Stimulated activated CD8-positive, alpha-beta memory T cell treated with anti-CD3 and anti-CD28 coated beads, Interleukin-15, amount 100 ng/mL, for 48 hours (primary cell): ENCODE measurements at regions not wholly inside any gene's neighbourhood (a gene's known extent, or its start where the extent isn't known, plus 50 kb on each side); places are given as distances from the start of the nearest gene placed in this dataset.

ENCODE experiments used
- DNase-seq, 2 donors: peaks; one replicate each; pipeline ENCODE4 v3.0.0-alpha.2; 2020; ENCODE audit warnings: low read depth in 2 of 2

DNA sequence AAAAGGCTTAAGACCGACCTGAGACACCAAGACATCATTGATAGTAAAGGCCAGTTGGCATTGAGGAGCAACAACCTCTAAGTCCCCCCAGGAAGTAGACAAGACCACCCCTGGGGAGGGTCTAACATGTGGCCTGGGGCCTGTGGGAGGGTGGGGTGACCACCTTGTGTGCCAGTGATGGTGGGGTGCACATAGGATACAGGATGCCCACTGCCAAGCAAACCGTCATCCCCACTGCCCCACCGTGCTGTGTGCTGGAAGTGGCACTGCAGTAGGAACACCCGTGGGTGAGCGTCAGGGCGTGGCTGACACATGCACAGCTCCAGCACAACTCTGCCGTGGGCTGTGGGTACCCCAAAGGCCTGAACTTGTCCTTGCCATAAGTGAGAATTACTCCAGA lies 84.3 kb upstream of the LGALSL start:
- no peak for DNase-seq

DNA sequence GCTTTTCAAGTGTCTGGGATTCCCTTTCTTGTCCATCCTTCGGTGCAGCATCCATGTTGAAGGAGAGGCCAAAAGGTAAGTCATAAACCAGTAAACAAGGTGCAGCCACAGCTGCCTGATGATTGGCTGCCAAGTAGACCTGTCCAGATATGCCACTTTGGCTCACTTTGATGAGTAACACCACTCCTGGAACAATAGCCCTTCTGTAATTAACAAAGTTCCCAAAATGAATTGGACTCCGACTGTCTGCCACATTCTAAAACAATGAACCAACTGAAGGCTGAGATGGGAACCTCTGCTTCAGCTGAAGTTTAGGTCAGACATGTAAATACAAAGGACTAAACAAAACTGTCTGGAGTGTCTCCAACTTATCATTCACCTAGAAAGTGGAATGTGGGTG lies 82.2 kb upstream of the LGALSL start:
- no peak for DNase-seq

DNA sequence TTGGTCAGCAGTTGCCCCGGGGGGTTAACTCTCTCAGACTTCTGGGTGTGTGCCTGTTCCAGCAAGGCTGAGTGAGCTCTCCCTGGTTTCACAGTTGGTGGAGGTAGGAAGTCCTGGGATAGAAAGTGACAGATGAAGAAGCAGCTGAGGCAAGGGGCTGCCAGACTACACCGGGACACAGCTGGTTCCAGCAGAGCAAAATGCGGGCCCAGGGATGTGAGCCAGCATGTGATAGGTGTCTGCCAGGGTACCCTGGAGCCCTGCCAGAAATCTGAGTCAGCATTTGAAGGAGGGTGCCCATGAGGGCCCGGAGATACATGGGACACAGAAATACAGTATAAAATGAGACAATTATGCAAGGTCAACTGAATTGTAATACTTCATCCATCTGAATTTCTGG lies 79.3 kb upstream of the LGALSL start:
- DNase-seq = no peak

DNA sequence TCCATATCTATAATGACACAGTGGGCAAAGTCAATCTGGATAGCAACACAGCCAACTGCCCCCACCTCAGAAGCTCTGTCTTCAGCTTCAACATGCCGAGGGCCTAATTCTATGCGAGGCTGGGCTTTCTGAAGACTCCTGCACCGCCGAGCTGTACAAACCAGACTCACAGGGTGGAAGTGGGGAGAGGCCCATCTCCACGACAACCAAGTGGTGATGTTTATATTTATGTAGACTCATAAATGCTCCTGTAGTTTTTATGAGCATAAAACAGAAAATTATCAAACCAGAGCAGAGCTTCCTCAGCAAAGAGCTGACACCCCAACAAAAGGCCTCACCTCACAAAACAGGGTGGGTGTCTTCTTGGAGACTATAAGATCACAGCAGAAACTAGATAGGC lies 77.0 kb upstream of the LGALSL start:
- DNase-seq = no peak

DNA sequence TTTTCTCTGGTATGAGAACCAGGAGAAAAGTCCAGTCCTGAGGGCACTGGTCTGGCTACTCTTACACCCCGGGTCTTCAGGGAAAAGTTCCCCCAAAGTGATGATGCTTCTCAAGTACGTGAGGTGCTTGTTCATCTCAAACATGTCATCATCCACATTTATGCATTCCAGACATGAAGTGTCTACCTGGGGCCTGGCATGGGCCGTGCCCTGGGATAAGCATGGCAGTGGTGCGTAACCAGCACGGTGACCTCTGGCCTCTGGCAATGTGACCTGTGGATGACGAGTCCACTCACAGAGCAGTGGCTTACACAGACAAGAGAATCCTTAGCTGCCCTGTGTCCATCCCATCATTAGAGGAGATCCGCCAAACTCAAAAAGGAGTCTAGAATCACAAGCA lies 74.8 kb upstream of the LGALSL start:
- no peak for DNase-seq

DNA sequence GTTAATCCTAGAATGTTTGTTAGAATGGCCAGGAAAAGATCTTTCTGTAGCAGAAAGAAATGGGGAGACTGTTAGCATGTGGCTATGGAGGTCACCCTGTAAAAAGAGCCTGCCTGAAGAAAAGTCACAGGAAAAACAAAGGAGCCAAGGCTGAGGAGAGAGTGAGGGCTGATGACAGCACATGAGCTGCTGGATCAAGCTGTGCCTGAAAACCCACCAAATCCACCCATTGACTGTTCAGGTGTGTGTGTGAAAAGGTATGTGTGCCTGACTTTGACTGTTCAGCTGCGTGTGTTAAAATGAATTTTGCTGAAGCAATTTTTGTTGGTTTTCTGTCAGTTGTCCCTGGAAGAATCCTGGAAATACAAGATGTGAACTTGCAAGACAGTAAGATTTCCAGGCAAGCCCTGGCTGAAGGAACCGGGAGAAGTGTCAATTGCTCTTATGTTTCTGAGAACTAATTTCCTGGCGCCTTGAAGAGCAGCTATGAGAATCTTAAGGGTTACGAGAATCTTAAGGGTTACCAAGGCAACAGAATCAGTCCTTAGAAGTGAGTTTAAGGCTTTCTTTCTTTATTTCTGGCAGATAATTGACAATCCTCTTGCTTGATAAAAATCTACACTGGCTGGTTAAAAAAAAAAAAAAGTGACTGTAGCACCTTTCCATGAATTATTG lies 73.0 kb upstream of the LGALSL start:
- DNase-seq = no peak

DNA sequence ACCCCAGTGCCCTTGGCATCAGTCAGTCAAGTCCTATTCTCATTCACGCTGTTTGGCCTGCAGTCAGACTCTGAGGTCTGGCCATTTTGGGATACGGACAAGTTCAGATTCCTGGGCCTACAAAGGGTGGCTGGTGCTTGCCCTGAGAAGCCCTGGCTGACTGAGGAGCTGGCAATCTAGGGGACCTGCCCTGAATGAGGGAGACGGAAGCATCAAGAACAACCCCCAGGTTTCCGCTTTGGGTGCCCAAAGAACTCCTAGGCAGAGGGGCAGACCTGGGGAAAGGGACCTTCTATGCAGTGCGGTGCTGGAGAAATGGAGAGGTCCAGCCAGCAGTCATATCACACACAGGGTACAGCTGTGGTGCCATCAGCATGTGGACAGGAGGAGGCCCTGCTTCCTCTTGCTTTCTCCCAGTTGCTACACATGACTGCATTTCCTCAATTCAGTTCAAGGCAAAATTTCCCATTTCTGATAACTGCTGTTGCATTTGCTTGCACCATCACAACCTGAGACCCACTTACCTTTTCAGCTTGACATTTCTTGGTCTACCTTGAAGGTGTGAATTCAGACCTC lies 70.9 kb upstream of the LGALSL start:
- no peak for DNase-seq

DNA sequence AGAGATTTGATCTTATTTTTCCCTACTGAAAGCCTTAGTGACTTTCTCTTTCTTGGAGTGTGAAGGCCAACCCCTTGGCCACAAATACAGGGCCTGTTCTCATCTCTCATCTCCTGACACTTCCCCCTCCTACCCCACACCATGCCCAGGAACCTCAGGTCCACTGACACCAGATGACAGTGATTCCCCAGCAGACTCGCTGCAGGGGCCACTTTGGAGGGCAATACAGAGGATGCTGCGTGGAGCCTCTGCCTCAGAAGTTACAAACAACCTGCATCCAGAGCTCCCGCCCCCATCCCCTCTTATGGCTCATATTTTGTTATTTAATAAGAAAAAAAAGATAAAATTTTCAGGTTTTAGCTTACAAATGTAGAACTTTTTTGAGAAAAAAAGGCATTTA lies 70.1 kb upstream of the LGALSL start:
- no peak for DNase-seq

DNA sequence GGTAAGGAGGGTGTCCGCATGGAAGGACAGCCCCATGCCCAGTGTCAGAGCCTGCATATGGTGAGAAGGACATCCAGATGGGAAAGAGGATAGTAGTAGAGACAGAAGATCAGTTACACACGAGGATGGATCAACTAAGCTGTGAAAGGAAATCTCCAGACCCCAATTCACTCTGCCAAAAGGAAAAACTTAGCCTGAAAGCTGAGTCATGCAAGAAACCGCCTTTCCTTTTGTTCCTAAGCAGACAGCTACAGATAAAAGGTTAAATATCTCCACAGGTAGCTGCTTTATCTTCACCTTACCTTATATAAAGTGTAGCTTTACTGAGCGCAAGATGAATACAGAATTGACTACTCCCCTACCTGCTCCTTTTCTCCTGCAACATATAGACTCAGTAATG lies 67.3 kb upstream of the LGALSL start:
- no peak for DNase-seq

DNA sequence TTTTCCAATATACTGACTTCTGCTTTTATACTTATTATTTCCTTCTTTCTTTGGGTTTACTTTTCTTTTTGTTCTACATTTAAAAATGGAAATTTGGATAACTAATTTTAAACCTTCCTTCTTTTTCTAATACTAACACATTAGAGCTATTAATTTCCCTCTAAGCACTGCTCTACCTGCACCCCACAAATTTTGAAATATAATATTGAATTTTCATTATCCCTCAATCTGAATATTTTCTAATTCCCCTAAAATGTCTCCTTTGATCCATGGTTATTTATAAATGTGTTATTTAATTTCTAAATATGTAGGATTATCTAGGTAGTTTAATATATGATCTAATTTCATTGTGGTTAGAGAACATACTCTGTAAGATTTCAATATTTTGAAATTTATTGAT lies 63.4 kb upstream of the LGALSL start:
- no peak for DNase-seq

DNA sequence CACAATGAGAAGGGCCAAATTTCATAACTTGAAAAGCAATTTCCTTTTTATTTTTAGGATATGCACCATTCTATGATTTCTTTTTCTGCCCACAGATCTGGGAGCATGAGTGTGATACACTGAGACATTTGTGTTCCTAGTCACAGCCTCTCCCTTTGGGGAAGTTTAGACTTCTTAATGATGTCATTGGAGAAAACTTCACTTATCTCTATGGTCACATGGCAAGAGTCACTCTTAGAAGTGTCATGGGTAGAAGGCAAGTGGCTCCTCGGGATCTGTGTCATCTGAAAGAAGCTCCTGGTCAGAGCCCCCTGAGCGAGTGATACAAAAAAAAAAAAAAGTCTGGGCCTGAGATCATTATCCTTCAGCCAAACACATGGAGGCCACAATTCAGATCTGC lies 62.5 kb upstream of the LGALSL start:
- no peak for DNase-seq

DNA sequence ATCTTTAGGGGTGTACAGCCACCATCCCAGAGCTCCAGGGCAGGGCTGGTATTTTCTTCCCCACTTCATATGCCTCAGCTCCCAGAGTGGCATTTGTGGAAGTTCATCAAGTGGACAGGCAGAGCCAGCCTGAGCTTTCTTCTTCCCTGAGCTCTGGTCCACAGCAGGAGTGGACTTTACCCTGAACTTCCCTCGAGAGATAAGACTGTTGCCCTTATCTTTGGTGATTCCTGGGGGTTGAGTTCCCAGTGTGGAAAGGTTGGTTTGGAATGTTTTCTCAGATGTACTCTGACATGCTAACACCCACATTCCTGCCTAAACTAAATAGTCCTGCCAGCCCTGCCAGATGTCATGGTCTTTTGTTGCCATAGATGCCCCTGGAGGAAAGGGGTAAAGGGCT lies 62.0 kb upstream of the LGALSL start:
- DNase-seq = no peak

DNA sequence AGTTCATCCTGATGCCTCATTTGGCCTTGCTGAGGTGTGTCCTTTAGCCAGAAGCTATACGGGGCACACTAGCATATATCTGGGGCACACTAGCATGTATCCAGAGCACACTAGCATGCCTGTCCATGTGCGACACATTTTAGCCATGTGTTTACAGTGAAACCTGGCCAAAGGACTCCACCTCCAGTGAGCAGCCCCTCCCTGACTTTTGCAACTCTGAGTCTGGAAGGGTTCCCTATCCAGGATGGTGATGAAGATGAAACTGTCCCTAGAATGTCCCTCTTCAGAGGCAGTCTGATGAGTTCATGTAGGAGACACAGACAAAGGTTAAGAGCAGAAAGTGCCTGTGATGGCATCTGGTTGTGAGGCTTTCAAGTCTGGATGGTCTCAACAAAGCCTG lies 61.4 kb upstream of the LGALSL start:
- no peak for DNase-seq

DNA sequence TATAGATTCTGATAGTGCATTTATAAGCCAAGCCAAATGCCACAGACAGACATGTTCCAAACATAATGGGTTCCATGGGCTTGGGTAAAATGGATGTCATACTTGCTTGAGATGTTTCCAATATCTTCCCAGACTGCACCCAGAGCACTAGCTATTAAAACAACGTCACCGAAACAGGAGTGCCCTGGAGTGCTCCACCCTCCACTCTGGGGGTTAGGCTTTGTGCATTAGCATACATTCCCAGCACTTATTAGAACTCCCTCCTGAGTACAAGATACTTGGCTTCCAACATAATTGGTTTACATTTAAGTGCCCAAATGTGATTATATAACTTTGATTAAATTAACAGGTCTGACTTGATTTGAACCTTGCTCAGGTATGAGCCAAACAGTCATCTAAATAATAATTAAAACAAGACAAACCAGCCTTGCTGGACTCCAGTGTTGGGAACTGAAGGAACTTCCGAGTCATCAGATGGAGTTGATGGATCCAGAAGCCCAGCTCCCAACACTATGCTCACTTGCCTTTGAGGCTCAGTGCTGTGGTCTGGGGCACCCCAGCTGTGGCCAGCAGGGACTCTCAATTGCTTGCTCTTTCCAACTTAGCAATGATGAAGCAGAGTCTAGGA lies 60.5 kb upstream of the LGALSL start:
- no peak for DNase-seq

DNA sequence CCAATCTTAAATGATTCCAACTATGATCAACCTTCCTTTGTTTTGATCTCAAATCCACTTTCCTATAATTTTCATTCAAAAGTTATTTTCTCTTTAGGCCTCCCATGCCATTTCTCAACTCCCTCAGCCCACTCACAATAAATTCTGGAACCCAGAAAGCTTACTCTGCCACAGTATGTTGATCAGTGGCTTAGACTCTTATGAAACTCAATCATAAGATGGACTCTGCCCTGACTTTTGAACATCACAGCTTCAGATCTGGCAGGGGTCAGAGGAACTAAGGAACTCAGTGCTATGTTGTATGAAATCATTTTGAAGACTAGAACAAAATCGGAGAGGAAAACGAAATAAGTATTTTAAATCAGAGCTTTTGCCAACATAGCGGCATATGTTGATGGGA lies 59.8 kb upstream of the LGALSL start:
- no peak for DNase-seq

DNA sequence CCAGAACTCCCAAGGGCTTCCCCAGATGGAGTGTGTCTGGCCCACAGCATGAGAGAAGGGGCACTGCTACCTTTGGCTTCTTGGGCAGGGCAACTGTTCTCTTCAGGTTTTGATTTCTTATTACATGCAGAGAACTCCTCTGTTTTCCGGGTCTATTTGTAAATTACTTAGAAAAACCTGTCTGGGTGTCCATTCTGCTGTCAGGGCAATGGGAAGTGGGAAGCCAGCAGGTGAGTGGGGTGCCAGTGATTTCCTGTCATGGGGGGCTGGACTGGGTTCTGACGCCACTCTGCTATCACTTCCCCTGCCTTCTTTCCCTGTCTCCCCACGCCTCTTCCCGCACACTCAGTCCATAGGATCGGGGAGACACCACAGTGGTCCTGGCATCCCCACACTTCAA lies 58.0 kb upstream of the LGALSL start:
- DNase-seq = no peak

DNA sequence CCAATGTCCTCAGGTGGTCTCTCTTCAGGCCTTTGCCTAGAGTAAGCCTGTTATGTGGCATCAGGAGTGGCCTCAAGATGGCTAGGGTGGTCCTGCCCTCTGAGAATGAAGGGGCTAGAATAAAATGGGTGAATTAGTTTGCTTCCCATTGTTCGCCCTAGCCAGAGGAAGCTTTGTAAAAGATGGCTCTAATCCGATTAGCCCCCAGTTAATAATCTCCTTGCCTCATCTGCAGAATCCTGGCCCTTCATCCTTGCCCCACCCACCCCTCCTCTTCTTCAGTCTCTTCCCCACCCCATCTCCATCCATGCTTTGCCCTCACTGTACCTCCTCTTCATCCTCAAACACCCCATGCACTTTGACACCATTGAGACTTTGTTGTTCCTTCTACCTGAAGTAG lies 57.4 kb upstream of the LGALSL start:
- no peak for DNase-seq

DNA sequence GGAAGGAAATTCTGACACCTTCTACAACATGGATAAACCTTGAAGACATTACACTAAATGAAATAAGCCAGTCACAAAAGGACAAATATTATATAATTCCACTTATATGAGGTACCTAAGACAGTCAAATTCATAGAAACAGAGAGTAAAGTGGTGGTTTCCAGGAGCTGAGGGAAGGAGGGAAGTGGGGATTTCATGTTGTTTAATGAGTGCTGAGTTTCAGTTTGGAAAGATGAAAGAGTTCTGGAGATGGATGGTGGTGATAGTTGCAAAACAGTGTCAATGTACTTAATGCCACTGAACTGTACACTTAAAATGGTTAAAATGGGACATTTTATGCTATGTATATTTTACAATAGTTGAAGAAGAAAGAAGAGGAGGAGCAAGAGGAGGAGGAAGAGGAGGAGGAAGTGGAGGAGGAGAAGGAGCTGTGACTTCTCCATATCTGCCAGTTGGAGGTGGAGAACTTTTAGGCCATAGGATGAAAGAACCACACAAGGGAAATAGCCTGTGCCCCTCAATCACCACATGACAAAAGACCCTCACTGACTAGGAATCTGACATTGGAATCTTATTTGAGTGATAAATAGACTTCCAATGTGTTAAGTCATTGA lies 55.3 kb upstream of the LGALSL start:
- no peak for DNase-seq

DNA sequence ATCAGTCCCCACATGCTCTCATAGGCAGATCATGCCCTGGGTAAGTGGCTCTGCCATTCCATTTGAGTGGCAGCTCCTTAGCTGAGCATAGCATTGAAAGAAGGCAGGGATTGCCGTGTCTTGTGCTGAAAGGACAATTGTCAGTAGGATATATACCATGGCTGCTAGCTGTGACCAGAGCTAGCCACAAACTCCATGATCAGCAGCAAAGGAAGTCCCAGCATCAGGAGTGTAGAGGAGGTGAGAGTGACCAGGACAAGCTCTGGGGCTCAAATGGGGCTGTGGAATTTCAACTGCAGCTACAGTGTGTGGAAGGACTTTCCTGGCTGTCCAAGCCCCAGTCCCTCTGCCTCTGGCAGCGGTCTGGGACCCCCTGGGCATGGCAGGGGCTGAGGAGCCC lies 54.4 kb upstream of the LGALSL start:
- DNase-seq = no peak

DNA sequence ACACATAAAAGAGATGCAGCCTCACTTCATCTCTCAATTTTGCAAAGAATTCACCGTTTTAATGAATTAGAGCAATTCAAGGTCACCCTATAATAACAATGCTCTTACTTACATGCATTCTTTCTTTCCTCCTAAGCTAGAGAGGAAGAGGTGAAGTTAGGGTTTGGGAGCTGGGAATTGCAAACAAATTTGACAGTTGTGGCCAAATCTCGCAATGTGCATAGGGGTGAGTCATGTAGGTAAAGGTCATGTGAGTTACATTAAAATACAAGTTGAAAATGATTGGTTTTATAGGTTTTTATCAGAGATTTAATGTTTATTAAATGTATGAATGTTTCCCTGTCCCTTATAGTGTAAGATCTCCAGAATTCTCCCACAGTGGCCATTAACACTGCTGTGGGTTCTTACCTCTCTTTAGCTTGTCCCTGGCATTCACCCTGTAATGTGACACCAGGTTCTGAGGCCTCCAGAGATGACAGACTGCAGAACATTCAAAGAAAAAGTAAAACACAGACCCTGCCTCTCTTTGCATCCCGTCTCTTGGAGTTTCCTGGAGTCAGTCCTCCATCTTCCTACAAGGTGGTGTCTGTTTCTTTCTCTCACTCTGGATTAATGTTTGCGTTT lies 53.7 kb upstream of the LGALSL start:
- no peak for DNase-seq

DNA sequence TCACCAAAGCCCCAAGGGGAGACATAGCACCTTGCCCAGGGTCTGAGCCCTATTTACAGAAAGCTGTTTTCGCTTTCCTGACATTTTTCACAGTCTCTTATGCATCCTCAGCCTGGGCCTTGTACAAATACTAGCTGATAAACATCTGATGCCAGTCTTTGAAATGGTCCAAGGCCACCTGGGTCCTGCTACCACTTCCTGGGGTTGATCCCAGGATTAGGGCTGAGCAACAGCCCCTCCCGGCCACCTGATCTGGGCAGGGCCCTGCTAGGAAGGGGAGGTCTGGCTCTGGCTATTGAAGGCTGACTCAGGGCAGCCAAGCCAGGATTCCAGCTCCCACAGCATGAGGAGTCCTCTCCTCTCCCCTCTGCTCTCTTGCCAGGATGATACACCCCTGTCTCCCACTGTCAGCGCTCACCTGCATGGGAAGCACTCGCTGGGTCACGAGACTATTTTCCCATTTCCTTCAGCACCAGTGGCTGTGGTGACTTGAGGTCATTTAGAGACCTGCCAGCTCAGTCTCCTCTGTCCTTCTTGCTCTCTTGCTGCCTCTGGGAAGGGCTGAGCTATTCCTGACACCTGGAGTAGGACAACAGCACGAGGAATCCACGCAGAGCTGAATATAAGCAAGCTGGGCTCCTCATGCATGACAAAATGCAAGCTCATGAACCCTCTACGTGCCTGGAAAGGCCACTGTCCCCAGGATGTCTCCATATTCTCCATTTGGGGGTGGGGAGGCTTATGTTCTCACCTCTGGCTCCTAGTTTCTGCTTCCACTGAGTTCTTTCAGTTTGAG lies 53.0 kb upstream of the LGALSL start:
- no peak for DNase-seq

DNA sequence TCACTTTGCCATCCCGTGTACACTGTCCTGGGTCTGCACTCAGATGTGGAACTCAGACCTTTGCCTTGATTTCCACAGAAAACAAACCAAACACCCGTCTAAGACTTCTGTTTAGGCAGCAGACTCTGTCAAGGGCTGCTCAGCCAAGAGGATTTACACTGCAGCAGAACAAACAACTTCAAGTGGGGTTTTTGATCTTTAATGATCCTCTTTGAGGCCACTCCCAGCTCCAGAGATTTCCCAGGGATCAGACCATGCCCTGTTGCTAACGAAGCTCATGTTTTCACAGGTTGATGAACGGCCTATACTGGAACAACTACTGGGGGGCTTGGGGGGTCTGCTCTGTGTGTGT lies 52.5 kb upstream of the LGALSL start:
- no peak for DNase-seq
